ENCODE measurements at regions not wholly inside any gene's neighbourhood (a gene's known extent, or its start where the extent isn't known, plus 50 kb on each side); places are given as distances from the start of the nearest gene placed in this dataset.

DNA sequence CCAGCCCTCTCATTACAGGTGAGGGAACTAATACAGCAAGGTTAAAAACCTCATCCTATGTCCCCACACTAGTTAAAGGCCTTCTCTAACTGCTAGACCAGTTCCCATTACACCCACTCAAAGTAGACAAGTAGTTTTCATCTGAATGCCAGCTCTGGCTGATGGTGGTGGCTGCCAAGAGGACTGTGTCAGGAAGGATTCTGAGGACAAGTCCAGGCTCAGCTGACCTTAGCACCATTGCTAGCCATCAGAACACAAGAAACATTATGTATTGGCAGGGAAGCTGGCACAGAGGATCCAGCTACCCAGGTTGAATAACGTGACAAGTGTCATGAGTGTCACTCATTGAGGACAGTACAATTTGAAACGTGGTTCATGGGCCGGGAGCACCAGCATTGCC is 163.4 kb downstream of the HSD17B3 start:
- Histone ChIP-seq H3K9me3 (peaks cover 0 to 6% (median 0%) of the 10 kb centered on the region in 11 donors), H3K4me1 (peaks cover 0 to 39% (median 0%) of the 10 kb centered on the region in 9 donors), H3K27me3 (peaks cover 0 to 39% (median 13%) of the 10 kb centered on the region in 7 donors), H3K36me3 (no peaks in the 10 kb centered on the region), H3K27ac (no peak overlapping the region), H3K4me3 (no peak overlapping the region)
- TF ChIP-seq, protein P1, sequence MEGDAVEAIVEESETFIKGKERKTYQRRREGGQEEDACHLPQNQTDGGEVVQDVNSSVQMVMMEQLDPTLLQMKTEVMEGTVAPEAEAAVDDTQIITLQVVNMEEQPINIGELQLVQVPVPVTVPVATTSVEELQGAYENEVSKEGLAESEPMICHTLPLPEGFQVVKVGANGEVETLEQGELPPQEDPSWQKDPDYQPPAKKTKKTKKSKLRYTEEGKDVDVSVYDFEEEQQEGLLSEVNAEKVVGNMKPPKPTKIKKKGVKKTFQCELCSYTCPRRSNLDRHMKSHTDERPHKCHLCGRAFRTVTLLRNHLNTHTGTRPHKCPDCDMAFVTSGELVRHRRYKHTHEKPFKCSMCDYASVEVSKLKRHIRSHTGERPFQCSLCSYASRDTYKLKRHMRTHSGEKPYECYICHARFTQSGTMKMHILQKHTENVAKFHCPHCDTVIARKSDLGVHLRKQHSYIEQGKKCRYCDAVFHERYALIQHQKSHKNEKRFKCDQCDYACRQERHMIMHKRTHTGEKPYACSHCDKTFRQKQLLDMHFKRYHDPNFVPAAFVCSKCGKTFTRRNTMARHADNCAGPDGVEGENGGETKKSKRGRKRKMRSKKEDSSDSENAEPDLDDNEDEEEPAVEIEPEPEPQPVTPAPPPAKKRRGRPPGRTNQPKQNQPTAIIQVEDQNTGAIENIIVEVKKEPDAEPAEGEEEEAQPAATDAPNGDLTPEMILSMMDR (IDR thresholded peaks at IDR 0.05), result no peak
- ATAC-seq, result peak in 2 of 8 donors; percentile 9 to 25
- no peak for DNase-seq
- 89 to 97% methylated on average over 3 of the region's 3 CpGs for WGBS, 2 donors
- intact Hi-C loops (cut with DNase I), result no loop called here

DNA sequence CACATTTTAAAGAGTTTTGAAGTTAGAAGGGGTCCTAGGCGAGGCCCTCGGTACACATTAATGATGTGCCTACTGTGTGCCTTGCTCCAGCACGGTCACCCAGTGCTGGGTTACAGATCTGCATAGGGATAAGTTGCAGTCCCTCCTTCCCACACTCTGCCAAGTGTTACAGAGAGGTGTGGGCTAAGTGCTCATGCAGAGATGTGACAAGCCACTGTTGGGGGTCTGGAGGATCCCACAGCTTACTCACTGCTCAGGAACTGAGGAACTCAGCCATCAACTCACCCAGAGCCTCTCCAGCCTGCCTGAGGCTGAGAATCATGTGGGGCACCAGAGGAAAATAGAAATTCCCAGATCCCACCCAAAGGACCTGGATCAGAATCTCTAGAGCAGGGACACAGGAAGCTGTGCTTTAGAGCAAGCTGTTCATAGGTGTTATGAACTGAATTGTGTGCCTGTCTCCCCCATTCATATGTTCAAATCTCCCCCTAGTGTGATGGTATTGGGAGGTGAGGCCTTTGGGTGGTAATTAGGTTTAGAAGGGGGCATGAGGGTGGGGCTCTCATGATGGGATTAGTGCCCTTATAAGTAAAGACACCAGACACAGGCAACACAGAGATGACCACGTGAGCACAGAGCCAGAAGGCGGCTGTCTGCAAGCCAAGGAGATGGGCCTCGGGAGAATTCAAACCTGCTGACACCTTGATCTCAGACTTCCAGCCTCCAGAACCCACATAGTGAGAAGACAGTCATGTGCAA is 164.1 kb downstream of the HSD17B3 start:
- TF ChIP-seq, protein P1 (IDR thresholded peaks at IDR 0.05), result no peak
- intact Hi-C loops (cut with DNase I), result no loop called here
- Histone ChIP-seq H3K4me1 (peaks cover 0 to 40% (median 0%) of the 10 kb centered on the region in 9 donors), H3K27me3 (peaks cover 0 to 32% (median 13%) of the 10 kb centered on the region in 7 donors), H3K36me3 (no peaks in the 10 kb centered on the region), H3K9me3 (peaks cover 0 to 6% (median 0%) of the 10 kb centered on the region in 11 donors), H3K27ac (peak overlapping the region in 1 of 10 donors; percentile 87), H3K4me3 (peak overlapping the region in 2 of 10 donors; percentile 12 to 24)
- whole genome bisulfite sequencing, 2 donors, result 70 to 71% methylated on average over 6 of the region's 6 CpGs
- ATAC-seq (no peak), DNase-seq (no peak)

DNA sequence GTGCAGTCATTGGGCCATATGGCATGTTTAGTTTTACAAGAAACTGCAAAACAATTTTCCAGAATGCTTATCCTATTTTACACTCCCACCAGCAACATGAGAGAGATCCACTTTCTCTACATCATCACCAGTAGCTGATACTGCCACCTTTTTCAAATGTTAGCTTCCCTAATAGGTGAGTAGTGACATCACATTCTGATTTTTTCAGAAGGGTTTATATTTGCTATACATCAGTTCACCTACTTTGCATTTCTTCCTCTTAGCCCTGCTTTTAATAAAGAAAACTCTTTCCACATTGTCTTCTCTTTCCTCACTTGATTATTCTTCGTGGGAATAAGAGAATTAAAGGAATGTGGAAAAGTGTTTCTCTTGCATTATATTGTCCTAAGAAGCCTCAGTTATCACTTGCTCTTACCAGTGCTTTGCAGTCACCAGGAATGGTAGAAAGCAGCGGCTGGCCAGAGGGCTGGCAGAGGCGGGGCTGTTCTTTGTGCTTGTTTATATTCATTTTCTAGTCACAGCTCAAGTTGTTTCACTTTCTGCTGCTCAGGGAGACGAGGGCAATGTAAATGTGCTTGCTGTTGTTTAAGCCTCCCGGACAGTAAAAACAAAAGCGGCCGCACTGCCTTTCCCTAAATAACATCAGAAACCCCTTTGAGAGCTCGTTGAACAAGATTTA is 164.8 kb downstream of the HSD17B3 start:
- WGBS, 2 donors, result 38 to 40% methylated on average over 8 of the region's 8 CpGs
- Histone ChIP-seq H3K4me1 (peaks cover 0 to 40% (median 0%) of the 10 kb centered on the region in 9 donors), H3K4me3 (peak overlapping the region in 2 of 10 donors; percentile 12 to 24), H3K9me3 (peaks cover 0 to 6% (median 0%) of the 10 kb centered on the region in 11 donors), H3K27ac (peak overlapping the region in 1 of 10 donors; percentile 87), H3K36me3 (no peaks in the 10 kb centered on the region), H3K27me3 (peaks cover 0 to 25% (median 13%) of the 10 kb centered on the region in 7 donors)
- TF ChIP-seq, protein P1 (IDR thresholded peaks at IDR 0.05), result no peak
- DNase-seq (no peak), ATAC-seq (peak in 1 of 8 donors; percentile 43)
- intact Hi-C loops (cut with DNase I), result no loop called here

DNA sequence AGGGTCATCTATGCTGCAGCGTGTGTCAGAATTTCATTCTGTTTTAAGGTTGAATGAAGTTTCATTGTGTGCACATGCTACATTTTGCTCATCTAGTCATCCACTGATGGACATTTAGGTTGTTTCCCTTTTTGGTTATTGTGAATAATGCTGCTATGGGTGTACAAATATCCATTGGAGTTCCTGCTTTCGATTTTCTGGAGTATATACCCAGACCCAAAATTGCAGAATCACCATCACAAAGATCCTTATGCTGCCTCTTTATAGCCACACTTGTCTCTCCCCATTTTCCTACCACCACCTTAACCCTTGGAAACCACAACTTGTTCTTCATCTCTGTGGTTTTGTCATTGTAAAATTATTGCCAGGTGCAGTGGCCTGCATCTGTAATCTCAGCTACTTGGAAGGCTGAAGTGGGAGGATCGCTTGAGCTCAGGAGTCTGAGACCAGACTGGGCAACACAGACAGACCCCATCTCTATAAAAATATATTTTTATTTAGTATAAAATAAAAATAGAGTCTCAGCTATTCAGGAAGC is 166.2 kb downstream of the HSD17B3 start:
- TF ChIP-seq, protein P1 (IDR thresholded peaks at IDR 0.05), result no peak
- no peak overlapping the region for H3K27ac ChIP-seq

More for the DNA sequence above, 166.2 kb downstream of the HSD17B3 start:
- WGBS, 2 donors, result 90 to 96% methylated on average over 3 of the region's 3 CpGs
- intact Hi-C loops (cut with DNase I), result no loop called here
- Histone ChIP-seq H3K4me1 (peaks cover 0 to 40% (median 0%) of the 10 kb centered on the region in 9 donors), H3K36me3 (no peaks in the 10 kb centered on the region), H3K4me3 (no peak overlapping the region), H3K9me3 (peaks cover 0 to 6% (median 0%) of the 10 kb centered on the region in 11 donors), H3K27me3 (peaks cover 0 to 20% (median 10%) of the 10 kb centered on the region in 7 donors)
- DNase-seq (no peak), ATAC-seq (no peak)

All from heart right ventricle (tissue), 16 donors.